K562 (cell line): ENCODE measurements at regions not wholly inside any gene's neighbourhood (a gene's known extent, or its start where the extent isn't known, plus 50 kb on each side); places are given as distances from the start of the nearest gene placed in this dataset.

Source experiments
- ATAC-seq: fragments of 200-7000 bp; cut with Tn5 transposase; 3 replicates; pipeline ENCODE4 v1.9.1; 2020; ENCODE audit warnings: moderate library complexity
- BruUV-seq: library from RNA; stranded (reverse); fragments of 400-500 nt; replicated peaks from 2 replicates; lab custom pipeline; 2021; lab: Mats Ljungman, UMichigan
- CTCF ChIA-PET: fragments of 300-600 bp; formaldehyde crosslinking; extraction: SDS; loops from one replicate; lab custom pipeline; 2021; ENCODE audit warnings: low intra/inter-chr PET ratio; lab: Yijun Ruan, JAX
- POLR2A ChIA-PET: fragments of 300-600, 350-650 bp; sonication (Branson Sonifier 250); formaldehyde crosslinking; extraction: SDS; loops from one replicate; lab custom pipeline; 2021; ENCODE audit warnings: antibody characterized with exemption, inconsistent platforms; lab: Yijun Ruan, JAX
- DNase-seq, 4 experiments: peaks; one replicate each; pipeline versions ENCODE4 v3.0.0 to v3.0.0-alpha.2; 2011 to 2018; ENCODE audit warnings: low spot score in 3 of 4, mixed read lengths in 3 of 4; ENCODE audit errors: extremely low read depth in 1 of 4
- FAIRE-seq: peaks from 2 replicates; lab custom pipeline; 2011; peaks lifted over from hg19 to GRCh38; lab: Jason Lieb, UNC
- H2AFZ ChIP-seq: 2 replicates; pipeline ENCODE4 v1.6.0; 2011; ENCODE audit warnings: low read depth, low read length, control low read depth, inconsistent platforms
- H3K27ac ChIP-seq: fragments of 200-600 bp; 3 replicates; pipeline ENCODE4 v1.8.0; 2011; ENCODE audit warnings: low read depth, mild to moderate bottlenecking, control low read depth, inconsistent platforms, low read length, moderate library complexity, mixed read lengths; ENCODE audit errors: extremely low read depth
- H3K27me3 ChIP-seq, 2 experiments: fragments of 300-600 bp in 1 of 2; 2 replicates in 1 of 2; 3 replicates in 1 of 2; pipeline versions ENCODE4 v1.6.0 to v1.8.0; 2011; ENCODE audit warnings: inconsistent platforms in 2 of 2, low read length in 2 of 2, mild to moderate bottlenecking in 1 of 2, mixed read lengths in 1 of 2, moderate library complexity in 1 of 2; ENCODE audit not compliant: control insufficient read depth in 2 of 2, insufficient read depth in 2 of 2
- H3K36me3 ChIP-seq: fragments of 300-600 bp; 3 replicates; pipeline ENCODE4 v1.8.0; 2011; ENCODE audit warnings: mild to moderate bottlenecking, low read length, inconsistent platforms; ENCODE audit not compliant: control insufficient read depth, insufficient read depth
- H3K4me1 ChIP-seq, 2 experiments: fragments of 200-600 bp in 1 of 2; replicated peaks in 1 of 2; 2 replicates in 1 of 2; 3 replicates in 1 of 2; pipeline versions ENCODE4 v1.5.1 to v1.8.0; 2011; ENCODE audit warnings: inconsistent platforms in 2 of 2, low read length in 2 of 2, mild to moderate bottlenecking in 1 of 2, mixed read lengths in 1 of 2, moderate library complexity in 1 of 2; ENCODE audit not compliant: control insufficient read depth in 2 of 2, insufficient read depth in 2 of 2
- H3K4me2 ChIP-seq: 2 replicates; pipeline ENCODE4 v1.6.1; 2011; ENCODE audit warnings: low read length, control low read depth, inconsistent platforms, mixed read lengths; ENCODE audit not compliant: insufficient read depth
- H3K4me3 ChIP-seq: fragments of 200-600 bp; sonication (generic), shearing (Covaris generic); 2 replicates; pipeline ENCODE4 v1.5.1; 2016; ENCODE audit warnings: control low read depth, inconsistent platforms
- H3K79me2 ChIP-seq: fragments of 200-600 bp; 3 replicates; pipeline ENCODE4 v1.8.0; 2011; ENCODE audit warnings: low read length, inconsistent platforms; ENCODE audit not compliant: control insufficient read depth, insufficient read depth
- H3K9ac ChIP-seq, 2 experiments: 2 replicates each; pipeline versions ENCODE4 v1.6.0 to v1.6.1; 2011; ENCODE audit warnings: low read depth in 2 of 2, low read length in 2 of 2, control low read depth in 1 of 2, inconsistent platforms in 1 of 2, mild to moderate bottlenecking in 1 of 2, mixed read lengths in 1 of 2; ENCODE audit not compliant: insufficient read depth in 1 of 2
- H3K9me1 ChIP-seq: one replicate; pipeline ENCODE4 v1.6.0; 2011; ENCODE audit warnings: inconsistent platforms, mild to moderate bottlenecking, low read length, moderate library complexity; ENCODE audit not compliant: control insufficient read depth, insufficient read depth
- H3K9me3 ChIP-seq: replicated peaks from 2 replicates; pipeline ENCODE4 v1.5.1; 2011; ENCODE audit warnings: low read depth, low read length, inconsistent platforms; ENCODE audit not compliant: control insufficient read depth, insufficient read depth
- H4K20me1 ChIP-seq: replicated peaks from 2 replicates; pipeline ENCODE4 v1.6.1; 2011; ENCODE audit warnings: low read length, inconsistent platforms, mixed read lengths; ENCODE audit not compliant: control insufficient read depth, insufficient read depth
- CBX1 ChIP-seq: sonication (generic); IDR thresholded peaks from 2 replicates; pipeline ENCODE4 v1.6.1; 2016; ENCODE audit warnings: antibody characterized with exemption, low read depth, mild to moderate bottlenecking
- GTF2F1 ChIP-seq: IDR thresholded peaks from 2 replicates; pipeline ENCODE4 v1.6.1; 2011; ENCODE audit warnings: low read depth, low read length, improper control_type of control experiment
- MXI1 ChIP-seq: IDR thresholded peaks from 2 replicates; pipeline ENCODE4 v1.6.1; 2011; ENCODE audit warnings: low read depth, mild to moderate bottlenecking, improper control_type of control experiment, low read length
- POLR3A ChIP-seq: IDR thresholded peaks from 2 replicates; pipeline ENCODE4 v1.6.1; 2011; ENCODE audit warnings: borderline replicate concordance, mild to moderate bottlenecking, moderate library complexity; ENCODE audit not compliant: insufficient read length, insufficient read depth; ENCODE audit errors: extremely low read depth
- ZNF140 ChIP-seq: fragments of 250-450 bp; sonication (Bioruptor Pico); IDR thresholded peaks from 2 replicates; pipeline ENCODE4 v1.8.0; 2021; ENCODE audit warnings: moderate library complexity, mild to moderate bottlenecking, inconsistent platforms
- ZNF24 ChIP-seq: fragments of 450-650 bp; IDR thresholded peaks from 2 replicates; pipeline ENCODE4 v1.6.1; 2016
- ZNF445 ChIP-seq: fragments of 250-450 bp; sonication (Bioruptor Pico); IDR thresholded peaks from 2 replicates; pipeline ENCODE4 v1.4.0; 2020; ENCODE audit warnings: low read depth, mild to moderate bottlenecking, moderate library complexity
- ZNF518B ChIP-seq: fragments of 250-450 bp; sonication (Bioruptor Pico); IDR thresholded peaks from 2 replicates; pipeline ENCODE4 v1.5.0; 2021; ENCODE audit warnings: mild to moderate bottlenecking, moderate library complexity
- WGBS: fragments of 100-300 bp; shearing (Covaris generic); methylation state at CpG from one replicate; pipeline ENCODE4 v1.1.6; 2016; ENCODE audit warnings: low coverage, mixed read lengths; ENCODE audit not compliant: insufficient coverage; ENCODE audit errors: missing lambda C conversion rate; 5-methylcytosine and 5-hydroxymethylcytosine counted together
- in situ Hi-C: fragments of 300-500 bp; cut with MboI; formaldehyde crosslinking; loops from 4 replicates; pipeline ENCODE4 v1.15.0; 2018; ENCODE audit warnings: inconsistent platforms, mixed read lengths
- intact Hi-C: fragments of 100-400 bp; cut with micrococcal nuclease; formaldehyde crosslinking; loops from 2 replicates; pipeline ENCODE4 v1.14.2; 2022

- H3K4me2 ChIP-seq: no peak overlapping the region
- no peak for DNase-seq
- 0% methylated on average over 1 of the region's 1 CpG for WGBS
- ChIA-PET CTCF (no interaction called here), POLR2A (interaction anchor here (0.6 kb wide), 1 partner anchor 140 kb away, joined by 3 read pairs; no protein-coding TSS in a partner anchor)
- H3K9me3 ChIP-seq: no peaks in the 10 kb centered on the region
- H4K20me1 ChIP-seq: no peaks in the 10 kb centered on the region
- TF ChIP-seq ZNF140: no peak
- TF ChIP-seq CBX1: no peak
- TF ChIP-seq ZNF24: peak; percentile 59; the same call in 1 of the 2 replicates
- no peak for TF ChIP-seq POLR3A
- no peak for TF ChIP-seq ZNF518B (CRISPR knock-in tag)
- TF ChIP-seq ZNF445 (CRISPR knock-in tag): no peak
- no peak for TF ChIP-seq MXI1
- TF ChIP-seq GTF2F1: no peak
- no TSS peak for BruUV-seq
- no peak for FAIRE-seq
- H3K4me3 ChIP-seq: no peak overlapping the region
- H2AFZ ChIP-seq: no peak overlapping the region
- H3K9ac ChIP-seq: no peak overlapping the region
- no peaks in the 10 kb centered on the region for H3K27me3 ChIP-seq
- intact Hi-C loops (no loop called here), in situ Hi-C loops (no loop called here)
- H3K4me1 ChIP-seq: no peaks in the 10 kb centered on the region
- H3K36me3 ChIP-seq: no peaks in the 10 kb centered on the region
- no peak overlapping the region for H3K27ac ChIP-seq
- no peaks in the 10 kb centered on the region for H3K9me1 ChIP-seq
- ATAC-seq: no peak
- H3K79me2 ChIP-seq: no peaks in the 10 kb centered on the region
Observed at GRCh38 chr3:31189330-31189729, 294.9 kb upstream of the GADL1 start.
